ENCODE measurements at regions not wholly inside any gene's neighbourhood (a gene's known extent, or its start where the extent isn't known, plus 50 kb on each side); places are given as distances from the start of the nearest gene placed in this dataset.

GRCh38 chr9:19941874-19942273, 153.0 kb upstream of the SLC24A2 start:
- TF ChIP-seq CTCF (IDR thresholded peaks at IDR 0.05; ENCODE audit: low read length) (no peak), EZH2 (IDR thresholded peaks at IDR 0.05; ENCODE audit: borderline replicate concordance, low read length) (no peak)
